Right lobe of liver (tissue), 6 donors: ENCODE measurements at regions not wholly inside any gene's neighbourhood (a gene's known extent, or its start where the extent isn't known, plus 50 kb on each side); places are given as distances from the start of the nearest gene placed in this dataset.

Source experiments
- ATAC-seq, 4 donors: fragments of 200-7000 bp; cut with Tn5 transposase; one replicate each; pipeline ENCODE4 v1.9.1; 2020; ENCODE audit warnings: mild to moderate bottlenecking in 4 of 4, moderate library complexity in 4 of 4
- DNase-seq, 3 donors: peaks; one replicate each; pipeline ENCODE4 v3.0.0-alpha.2; 2020
- H3K27ac ChIP-seq, 3 donors: fragments of 200-600 bp; one replicate each; pipeline ENCODE4 v1.8.0; 2022
- H3K27me3 ChIP-seq, 2 donors: fragments of 200-600 bp; one replicate each; pipeline ENCODE4 v1.8.0; 2022
- H3K36me3 ChIP-seq, 4 donors: fragments of 200-600 bp; sonication (generic) in 1 of 4; one replicate each; pipeline versions ENCODE4 v1.5.1 to v1.8.0; 2017 to 2022; ENCODE audit warnings: control low read depth in 1 of 4
- H3K4me1 ChIP-seq, 4 donors: fragments of 200-600 bp; sonication (generic) in 1 of 4; one replicate each; pipeline versions ENCODE4 v1.5.1 to v1.8.0; 2017 to 2022; ENCODE audit warnings: control low read depth in 1 of 4
- H3K4me3 ChIP-seq, 3 donors: fragments of 200-600 bp; one replicate each; pipeline ENCODE4 v1.8.0; 2022
- H3K9me3 ChIP-seq, 4 donors: fragments of 200-600 bp; sonication (generic) in 1 of 4; one replicate each; pipeline versions ENCODE4 v1.5.1 to v1.8.0; 2017 to 2022; ENCODE audit warnings: control low read depth in 1 of 4
- CTCF ChIP-seq, 4 donors: fragments of 200-600 bp in 3 of 4; fragments of 450-650 bp in 1 of 4; IDR thresholded peaks; one replicate each; pipeline versions ENCODE4 v1.5.1 to v1.8.0; 2016 to 2022; ENCODE audit warnings: antibody characterized with exemption in 4 of 4, mild to moderate bottlenecking in 2 of 4
- POLR2A ChIP-seq: fragments of 450-650 bp; IDR thresholded peaks from one replicate; pipeline ENCODE4 v1.6.1; 2017; ENCODE audit warnings: antibody characterized with exemption, mild to moderate bottlenecking
- WGBS: methylation state at CpG from one replicate; pipeline ENCODE4 v1.1.6; 2018; ENCODE audit warnings: low coverage, low lambda C conversion rate; ENCODE audit not compliant: insufficient coverage; ENCODE audit errors: missing lambda C conversion rate; 5-methylcytosine and 5-hydroxymethylcytosine counted together
- intact Hi-C, 2 donors: fragments of 100-400 bp; cut with DNase I; formaldehyde crosslinking; loops; one replicate each; pipeline versions ENCODE4 v1.11.2 to v1.14.1; 2022
- donor health status: DM: no; HTN: yes; CAD: no.
- donor health status: DM: no; HTN: no; CAD: no.
- donor health status: DM: no; HTN: no; CAD: no.
- donor health status: DM: no; HTN: yes; CAD: no.
- donor health status: DM: no; HTN: yes; CAD: no.

- ATAC-seq: no peak
These were observed 303.2 kb upstream of the KCND2 start for GRCh38 chr7:119969763-119970162.

DNA sequence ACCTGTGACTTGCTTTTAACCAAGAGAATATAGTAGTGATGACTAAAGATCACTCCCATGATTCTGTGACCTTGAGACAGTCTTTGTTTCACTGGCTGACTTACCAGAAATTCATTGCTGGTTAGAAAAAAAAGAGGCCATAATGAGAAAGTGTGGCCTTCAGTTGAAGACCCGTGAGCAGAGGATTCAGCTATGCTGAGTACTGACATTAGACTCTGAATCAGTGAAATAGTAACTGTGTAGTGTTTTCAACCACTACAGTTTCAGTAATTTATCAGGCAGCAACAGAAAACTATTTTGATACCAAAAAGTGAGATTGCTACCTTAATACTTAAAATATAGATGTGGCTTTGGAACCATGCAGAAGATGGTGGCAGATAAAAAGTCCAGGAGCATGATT is 298.0 kb upstream of the KCND2 start:
- WGBS: 30% methylated on average over 1 of the region's 1 CpG
- Histone ChIP-seq H3K27me3 (no peaks in the 10 kb centered on the region), H3K4me1 (no peaks in the 10 kb centered on the region), H3K36me3 (no peaks in the 10 kb centered on the region), H3K27ac (no peak overlapping the region), H3K4me3 (no peak overlapping the region), H3K9me3 (no peaks in the 10 kb centered on the region)
- TF ChIP-seq CTCF (IDR thresholded peaks at IDR 0.05) (no peak), POLR2A (no peak)
- ATAC-seq (no peak), DNase-seq (no peak)
- intact Hi-C loops: no loop called here

More at GRCh38 chr7:119969763-119970162, 303.2 kb upstream of the KCND2 start:
- intact Hi-C loops: no loop called here
- H3K4me3 ChIP-seq: no peak overlapping the region
- no peak overlapping the region for H3K27ac ChIP-seq
- WGBS: 48% methylated on average over 2 of the region's 2 CpGs
- no peak for DNase-seq
- H3K27me3 ChIP-seq: no peaks in the 10 kb centered on the region
- no peaks in the 10 kb centered on the region for H3K9me3 ChIP-seq
- no peak for TF ChIP-seq POLR2A
- no peak for TF ChIP-seq CTCF (IDR thresholded peaks at IDR 0.05)
- H3K4me1 ChIP-seq: no peaks in the 10 kb centered on the region
- H3K36me3 ChIP-seq: no peaks in the 10 kb centered on the region

- H3K36me3 ChIP-seq: no peaks in the 10 kb centered on the region
- 80% methylated on average over 1 of the region's 4 CpGs for WGBS
- intact Hi-C loops: no loop called here
- H3K4me1 ChIP-seq: no peaks in the 10 kb centered on the region
- no peak overlapping the region for H3K4me3 ChIP-seq
- no peaks in the 10 kb centered on the region for H3K27me3 ChIP-seq
- no peak for TF ChIP-seq CTCF (IDR thresholded peaks at IDR 0.05)
- TF ChIP-seq POLR2A: no peak
- ATAC-seq (peak in 1 of 4 donors; percentile 31), DNase-seq (no peak)
- no peak overlapping the region for H3K27ac ChIP-seq
- H3K9me3 ChIP-seq: no peaks in the 10 kb centered on the region
These were observed 290.1 kb upstream of the KCND2 start for GRCh38 chr7:119982884-119983283.

DNA sequence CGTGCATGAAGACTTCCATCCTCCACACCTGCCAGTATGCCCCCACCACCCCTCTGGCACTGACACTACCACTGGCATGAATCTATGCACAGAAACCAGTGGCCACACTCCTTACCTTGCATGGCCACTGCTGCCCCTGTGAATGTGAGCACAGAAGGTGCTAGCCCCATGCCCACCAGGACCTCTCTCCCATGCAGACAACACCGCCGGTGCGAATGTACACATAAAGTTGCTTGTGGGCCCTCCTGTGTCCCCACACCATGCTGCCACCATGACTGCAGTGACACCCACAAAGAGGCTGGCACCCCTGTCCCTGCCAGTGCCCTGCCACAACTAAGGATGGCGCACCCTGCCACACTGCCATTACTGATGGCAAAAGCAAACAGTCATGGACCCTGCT is 289.5 kb upstream of the KCND2 start:
- 83% methylated on average over 2 of the region's 5 CpGs for whole genome bisulfite sequencing
- ATAC-seq (peak in 1 of 4 donors; percentile 19), DNase-seq (no peak)
- TF ChIP-seq POLR2A: no peak
- no peaks in the 10 kb centered on the region for H3K9me3 ChIP-seq
- H3K36me3 ChIP-seq: no peaks in the 10 kb centered on the region
- no peak overlapping the region for H3K27ac ChIP-seq
- H3K4me1 ChIP-seq: no peaks in the 10 kb centered on the region
- no peaks in the 10 kb centered on the region for H3K27me3 ChIP-seq
- H3K4me3 ChIP-seq: no peak overlapping the region
- intact Hi-C loops: no loop called here

- Histone ChIP-seq H3K27ac (no peak overlapping the region), H3K27me3 (no peaks in the 10 kb centered on the region), H3K4me3 (no peak overlapping the region), H3K9me3 (no peaks in the 10 kb centered on the region), H3K4me1 (no peaks in the 10 kb centered on the region), H3K36me3 (no peaks in the 10 kb centered on the region)
- TF ChIP-seq POLR2A (no peak), CTCF (IDR thresholded peaks at IDR 0.05) (no peak)
- DNase-seq (no peak), ATAC-seq (no peak)
- intact Hi-C loops: no loop called here
- 60% methylated on average over 3 of the region's 3 CpGs for WGBS
These were observed 288.7 kb upstream of the KCND2 start for GRCh38 chr7:119984247-119984646.
